ENCODE measurements at regions not wholly inside any gene's neighbourhood (a gene's known extent, or its start where the extent isn't known, plus 50 kb on each side); places are given as distances from the start of the nearest gene placed in this dataset.
"Not testable (repeated sequence)": the region's sequence is repeated elsewhere in the genome, so short reads cannot be mapped to it uniquely, and the experiment has no call there.

DNA sequence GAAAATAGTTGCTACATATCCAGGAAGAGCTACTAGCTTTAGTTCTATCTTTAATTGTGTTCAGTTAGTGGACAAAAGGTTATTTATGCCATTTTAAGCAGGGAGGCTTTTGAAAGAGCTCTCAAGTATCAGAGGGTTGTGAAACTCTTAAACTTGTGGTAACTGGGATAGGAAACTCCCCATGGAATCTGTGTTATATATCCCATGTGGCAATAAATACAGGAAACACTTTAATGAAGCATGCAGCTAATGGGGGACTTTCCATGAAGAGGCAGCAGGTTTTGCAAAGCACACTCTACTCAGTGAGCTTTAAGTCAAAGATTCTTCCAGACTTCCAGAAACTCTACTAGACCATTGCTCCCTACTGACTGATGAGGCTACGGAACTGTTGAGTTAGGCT lies 805.0 kb upstream of the C9orf72 start:
- no peak for DNase-seq

DNA sequence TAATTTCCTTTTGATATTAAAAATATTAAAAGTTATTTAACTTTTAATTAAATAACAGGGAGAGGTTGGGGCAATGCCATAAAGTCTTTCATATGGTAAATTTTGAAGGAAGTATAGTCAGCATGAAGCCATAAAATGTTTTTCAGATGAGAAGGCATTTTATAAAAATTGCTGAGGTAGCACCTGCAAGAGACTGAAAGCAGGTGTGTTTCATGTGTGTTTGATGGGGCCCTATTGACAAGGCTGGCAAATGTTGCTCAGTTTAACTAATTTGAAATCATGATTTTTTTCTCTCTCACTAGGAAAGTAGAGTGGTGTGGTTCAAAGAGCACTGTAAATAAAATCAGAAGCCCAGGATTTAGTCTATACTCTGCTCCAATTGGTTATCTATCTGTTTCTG lies 805.8 kb upstream of the C9orf72 start:
- DNase-seq, result no peak

DNA sequence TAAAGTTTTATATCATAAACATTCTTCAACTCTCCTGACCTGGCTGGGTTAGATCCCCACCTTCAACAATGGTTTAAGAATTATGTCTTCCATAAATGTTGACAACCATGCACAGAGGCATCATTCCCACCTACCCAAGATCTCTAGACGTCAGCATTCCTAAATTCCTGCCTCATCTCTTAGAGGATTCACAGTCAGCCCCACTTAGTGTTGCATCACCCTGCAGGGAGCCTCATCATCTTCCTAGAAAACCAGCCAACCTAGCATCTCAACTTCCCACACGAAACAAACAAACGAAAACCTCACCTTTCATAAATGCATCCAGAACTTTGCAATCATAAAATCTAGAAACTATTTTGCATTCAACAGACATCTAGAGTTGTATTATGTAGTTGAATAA lies 816.1 kb upstream of the C9orf72 start:
- DNase-seq, result no peak

DNA sequence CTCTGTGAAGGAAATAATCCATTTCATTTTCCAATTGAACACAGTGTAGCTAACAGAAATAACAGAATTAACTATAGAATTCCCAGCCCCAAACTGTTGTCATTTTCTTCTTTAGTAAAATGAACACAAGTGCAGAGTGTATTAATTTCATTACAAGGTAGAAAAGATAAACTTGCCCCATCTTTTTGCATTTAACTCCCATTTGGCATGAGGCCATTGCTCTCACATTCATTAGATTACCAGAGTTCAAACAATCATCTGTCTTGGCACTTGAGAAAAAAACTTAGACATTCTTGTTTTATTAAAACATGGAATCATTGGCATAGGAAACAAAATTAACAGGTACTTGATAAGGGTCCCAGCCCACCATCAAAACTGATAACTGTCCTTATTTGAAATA lies 821.5 kb upstream of the C9orf72 start:
- no peak for DNase-seq

DNA sequence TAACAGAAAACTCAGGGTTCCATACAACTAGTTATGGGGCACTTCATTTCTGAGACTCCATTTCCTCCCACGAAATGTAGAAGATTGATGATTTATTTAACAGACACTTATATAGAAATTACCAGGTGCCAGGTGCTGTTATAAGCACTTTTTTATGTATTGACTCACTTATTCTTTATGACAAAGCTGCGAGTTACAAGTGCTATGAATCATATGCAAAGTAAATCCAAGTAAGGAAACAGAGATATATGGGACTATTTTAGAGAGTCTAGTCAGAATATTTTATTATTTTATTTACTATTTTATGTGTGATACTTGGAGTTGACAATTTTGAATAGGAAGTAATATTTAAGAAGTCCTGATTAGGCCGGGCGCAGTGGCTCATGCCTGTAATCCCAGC lies 822.8 kb upstream of the C9orf72 start:
- DNase-seq, result no peak

GRCh38 chr9:28407351-28407750 lies 834.1 kb upstream of the C9orf72 start:
- DNase-seq, result no peak

GRCh38 chr9:28409919-28410318 lies 836.6 kb upstream of the C9orf72 start:
- DNase-seq, result no peak

- no peak for DNase-seq
These were observed 837.1 kb upstream of the C9orf72 start for GRCh38 chr9:28410411-28410810.

DNA sequence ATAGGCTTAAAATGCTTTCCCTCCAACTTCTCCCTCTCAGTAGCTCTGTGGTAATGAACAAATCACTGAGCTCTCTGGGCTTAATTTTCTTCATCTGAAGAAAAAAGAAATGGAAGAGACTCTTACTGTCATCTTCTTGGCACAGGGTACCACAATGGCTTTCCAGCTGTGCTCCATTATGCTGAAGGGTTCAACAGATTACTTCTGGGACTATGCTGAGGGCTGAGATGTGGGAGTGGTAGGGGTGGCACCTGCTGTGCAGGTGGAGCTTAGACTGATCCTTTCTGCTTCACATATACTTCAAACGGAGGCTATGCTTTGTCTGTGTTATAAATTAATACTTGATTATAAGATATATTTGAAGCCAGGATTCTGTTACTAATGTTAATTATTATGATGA lies 840.2 kb upstream of the C9orf72 start:
- DNase-seq, result no peak

GRCh38 chr9:28423255-28423654 lies 850.0 kb upstream of the C9orf72 start:
- DNase-seq, result no peak

DNA sequence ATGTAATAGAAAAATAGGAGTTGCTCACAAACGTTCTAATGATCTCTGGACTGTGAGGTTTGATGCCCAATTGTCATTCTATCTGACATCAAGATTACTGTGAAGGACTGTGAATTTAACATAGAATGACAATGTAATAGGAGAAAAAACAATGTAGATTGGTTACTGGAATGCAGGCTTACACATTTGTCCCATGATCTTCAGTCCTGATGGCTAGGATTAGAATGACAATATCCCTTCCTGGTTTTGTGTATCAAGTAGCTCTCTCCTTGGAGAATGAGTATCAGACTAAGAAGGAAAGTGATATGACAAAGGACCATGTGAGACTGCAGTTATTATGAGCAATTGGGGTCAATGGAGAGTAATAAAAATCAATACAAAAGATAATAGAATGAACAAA lies 862.2 kb upstream of the C9orf72 start:
- DNase-seq, result no peak

DNA sequence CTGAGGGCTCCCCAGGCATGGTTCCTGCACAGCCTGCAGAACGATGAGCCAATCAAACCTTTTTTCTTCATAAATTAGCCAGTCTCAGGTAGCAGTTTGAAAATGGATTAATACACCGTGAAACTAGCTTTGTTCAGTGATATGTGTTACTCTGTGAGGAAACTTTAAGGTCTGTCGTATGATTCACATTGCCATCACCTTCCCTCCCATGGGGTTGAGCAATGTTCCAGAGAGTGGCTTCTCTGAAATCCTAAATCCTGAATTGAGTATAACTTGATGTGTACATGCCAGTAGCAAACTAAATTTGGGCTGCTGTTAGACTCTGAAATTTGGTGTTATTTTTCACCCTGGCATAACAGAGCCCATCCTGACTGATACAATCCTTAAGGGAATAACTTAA lies 866.4 kb upstream of the C9orf72 start:
- no peak for DNase-seq

DNA sequence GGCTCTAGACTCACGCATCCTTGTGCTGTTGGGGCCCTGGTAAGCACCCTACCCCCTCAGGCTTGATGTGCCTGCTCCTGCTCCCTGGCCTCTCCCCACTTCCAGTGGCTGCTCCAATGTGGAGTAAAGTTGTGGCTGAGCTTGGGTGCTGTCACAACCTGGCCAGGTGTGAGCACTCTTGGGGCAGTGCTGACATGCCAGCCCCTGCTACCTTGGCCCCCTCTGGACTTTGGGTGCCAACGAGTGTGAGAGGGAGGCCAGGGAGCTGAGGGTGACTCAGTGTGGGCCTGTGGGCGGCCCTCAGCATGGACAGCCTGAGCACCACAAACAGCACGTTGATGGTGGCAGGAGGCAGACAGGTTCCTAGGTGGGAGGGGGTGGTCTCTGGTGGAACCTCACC lies 870.2 kb upstream of the C9orf72 start:
- no peak for DNase-seq

DNA sequence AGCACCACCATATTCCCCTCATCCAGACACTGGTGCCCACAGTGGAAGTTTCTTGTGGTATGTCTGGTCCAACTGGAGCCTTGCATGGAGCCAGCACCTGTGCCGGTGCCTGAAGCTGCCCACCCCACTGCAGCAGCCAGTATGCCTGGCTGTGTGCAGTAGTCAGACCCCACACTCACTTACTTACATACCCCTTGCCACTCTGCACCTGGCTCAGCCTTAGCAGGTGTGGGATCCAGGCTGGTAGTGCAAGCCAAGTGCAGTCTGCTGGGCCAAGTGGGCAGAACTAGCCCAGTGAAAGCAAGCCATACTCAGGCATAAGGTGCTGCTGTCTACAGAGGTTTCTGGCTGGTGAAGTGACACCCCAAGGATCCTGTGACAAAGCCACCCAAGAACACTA lies 871.4 kb upstream of the C9orf72 start:
- DNase-seq, result no peak

- no peak for DNase-seq
These were observed 871.9 kb upstream of the C9orf72 start for GRCh38 chr9:28445211-28445610.

GRCh38 chr9:28453918-28454317 lies 880.6 kb upstream of the C9orf72 start:
- no peak for DNase-seq

GRCh38 chr9:28456861-28457260 lies 883.6 kb upstream of the C9orf72 start:
- no peak for DNase-seq

DNA sequence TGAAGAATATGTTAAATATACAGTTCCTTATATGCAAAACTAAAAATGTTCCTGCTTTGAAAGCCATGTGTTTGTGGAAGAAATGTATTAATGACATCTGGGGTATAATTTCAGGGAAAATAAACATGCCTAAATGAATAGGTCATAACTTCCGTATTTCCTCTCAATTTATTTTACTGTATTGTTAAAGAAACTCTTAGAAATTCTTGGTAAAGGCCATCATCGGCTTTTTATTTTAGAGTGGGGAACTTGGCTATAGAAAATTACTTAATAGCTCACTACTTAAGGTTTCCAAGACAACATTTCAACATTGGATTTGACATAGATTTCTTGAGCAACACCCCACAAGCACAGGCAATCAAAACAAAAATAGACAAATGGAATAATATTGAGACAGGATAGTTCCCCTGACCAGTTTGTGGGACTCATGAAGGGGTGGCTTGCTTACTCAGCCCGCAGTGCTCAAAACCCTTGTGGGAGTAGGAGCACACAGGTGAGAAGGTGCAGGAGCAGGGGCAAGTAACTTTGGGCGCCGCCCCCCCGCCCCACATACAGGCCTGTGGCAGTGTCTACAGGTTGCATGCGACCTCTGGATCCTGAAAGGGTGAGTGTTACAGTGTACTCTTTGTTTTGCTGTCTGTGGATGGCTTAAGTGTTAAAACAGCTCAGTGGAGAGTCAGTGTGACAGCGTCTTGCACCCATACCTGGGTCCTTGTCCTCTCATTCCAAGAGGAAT lies 891.4 kb upstream of the C9orf72 start:
- DNase-seq, result no peak

DNA sequence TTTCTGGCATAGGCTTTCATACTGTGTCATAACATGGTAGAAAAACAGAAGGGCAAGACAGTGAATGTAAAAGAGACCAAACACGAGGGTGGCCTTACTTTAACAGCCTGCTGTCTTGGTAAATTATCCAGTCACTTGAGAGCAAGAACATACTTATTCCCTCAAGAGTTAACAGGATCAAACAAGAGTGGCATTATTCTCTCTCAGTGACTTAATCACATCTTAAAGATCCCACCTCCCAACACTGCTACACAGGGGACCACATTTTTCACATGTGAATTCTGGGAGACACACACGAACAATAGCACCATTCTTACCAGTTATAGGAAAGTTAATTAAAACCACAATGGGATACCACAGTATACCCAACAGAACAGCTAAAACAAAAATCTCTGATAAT lies 898.0 kb upstream of the C9orf72 start:
- DNase-seq, result no peak

GRCh38 chr9:28487561-28487960 lies 914.3 kb upstream of the C9orf72 start:
- no peak for DNase-seq

DNA sequence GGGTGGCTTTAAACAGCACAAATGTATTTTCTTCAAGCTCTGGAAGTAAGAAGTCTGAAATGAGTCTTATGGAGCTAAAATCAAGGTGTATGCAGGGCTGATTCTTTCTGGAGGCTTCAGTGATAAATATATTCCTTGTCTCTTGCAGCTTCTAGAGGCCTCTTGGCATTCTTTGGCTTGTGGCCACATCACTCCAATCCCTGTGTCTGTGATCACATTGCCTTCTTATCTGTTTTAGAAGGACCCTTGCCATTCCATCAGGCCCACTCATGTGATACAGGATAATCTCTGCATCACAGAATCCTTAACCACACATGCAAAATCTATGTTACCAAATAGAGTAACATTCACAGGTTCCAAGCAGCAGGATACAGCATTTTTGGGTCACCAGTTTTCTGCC lies 917.8 kb upstream of the C9orf72 start:
- no peak for DNase-seq

DNA sequence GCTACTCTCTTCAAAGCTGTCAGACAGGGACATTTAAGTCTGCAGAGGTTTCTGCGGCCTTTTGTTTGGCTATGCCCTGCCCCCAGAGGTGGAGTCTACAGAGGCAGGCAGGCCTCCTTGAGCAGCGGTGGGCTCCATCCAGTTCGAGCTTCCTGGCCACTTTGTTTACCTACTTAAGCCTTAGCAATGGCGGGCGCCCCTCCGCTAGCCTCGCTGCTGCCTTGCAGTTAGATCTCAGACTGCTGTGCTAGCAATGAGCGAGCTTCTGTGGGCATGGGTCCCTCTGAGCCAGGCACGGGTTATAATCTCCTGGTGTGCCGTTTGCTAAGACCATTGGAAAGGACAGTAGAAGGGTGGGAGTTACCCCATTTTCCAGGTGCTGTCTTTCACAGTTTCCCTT lies 924.9 kb upstream of the C9orf72 start:
- not testable (repeated sequence) for DNase-seq

DNA sequence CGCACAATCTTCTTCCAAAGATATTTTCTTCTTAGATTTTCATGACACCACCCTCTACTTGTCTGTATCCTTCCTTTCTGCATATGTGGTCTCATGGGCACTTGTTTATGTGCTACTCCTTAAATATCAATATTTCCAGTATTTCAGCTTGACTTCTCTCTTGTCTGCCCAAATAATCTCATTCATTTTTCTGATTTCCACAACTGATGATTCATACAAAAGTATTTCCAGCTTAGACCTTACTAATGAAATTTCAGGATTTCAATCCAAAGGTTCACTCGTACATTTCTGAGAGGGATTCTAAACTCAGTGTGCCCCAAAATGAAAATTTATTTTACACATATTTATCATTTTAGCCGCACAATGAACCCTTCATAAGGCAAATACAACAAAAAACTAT lies 928.9 kb upstream of the C9orf72 start:
- DNase-seq, result no peak

DNA sequence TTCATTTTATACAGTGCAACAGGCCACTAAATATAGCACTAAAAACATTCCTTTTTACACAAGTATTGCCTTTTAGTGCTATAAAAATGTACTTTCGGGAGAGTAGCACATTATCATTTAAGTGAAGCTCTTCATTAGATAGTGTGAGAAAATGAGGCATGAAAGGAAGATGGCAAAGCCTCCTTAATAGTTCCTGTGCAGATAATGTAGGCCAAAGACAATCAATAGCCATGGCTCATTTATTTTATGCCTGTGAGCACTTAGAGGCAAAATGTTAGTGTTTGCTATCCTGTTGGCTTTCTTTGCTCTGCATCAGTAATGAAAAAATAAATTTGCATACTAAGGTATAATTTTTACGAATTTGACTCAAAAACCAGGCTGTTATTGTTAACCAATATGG lies 929.5 kb upstream of the C9orf72 start:
- no peak for DNase-seq

DNA sequence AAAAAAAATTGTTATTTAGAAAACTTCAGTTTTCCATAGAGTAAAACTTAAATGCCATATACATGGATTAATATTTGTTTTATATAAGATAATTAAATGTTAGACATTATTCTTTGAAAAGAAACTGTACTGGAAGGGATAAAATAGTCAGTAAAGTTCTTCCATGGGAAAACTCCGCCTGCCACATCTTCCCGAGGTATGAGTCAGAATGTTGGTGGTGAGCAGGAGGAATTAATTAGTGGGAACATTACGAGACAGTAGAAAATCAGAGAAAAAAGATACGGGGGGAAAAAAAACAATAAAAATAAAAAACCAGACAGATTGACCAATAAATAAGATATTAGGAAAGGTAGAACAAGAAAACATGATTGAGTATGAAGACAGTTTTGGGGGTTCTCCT lies 930.3 kb upstream of the C9orf72 start:
- no peak for DNase-seq

DNA sequence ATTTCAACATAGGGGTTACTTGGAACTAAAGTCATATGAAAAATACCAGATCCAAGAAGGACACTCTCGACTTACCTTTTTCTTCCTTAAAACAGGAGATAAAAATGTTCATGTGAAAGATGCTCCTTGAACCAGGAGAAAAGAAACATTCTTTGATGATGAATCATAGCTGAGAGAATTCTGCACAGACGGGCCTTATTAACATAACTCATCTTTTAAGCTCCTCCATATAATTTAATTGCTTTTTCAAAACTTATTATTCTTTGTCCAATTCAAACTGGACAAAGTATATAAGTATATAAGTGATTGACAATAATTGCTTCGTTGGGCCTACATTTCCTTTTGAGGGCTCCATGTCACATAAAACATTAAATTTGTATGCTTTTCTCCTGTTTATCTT lies 945.2 kb upstream of the C9orf72 start:
- no peak for DNase-seq

Measured in CD4-positive, alpha-beta T cell treated with Interleukin-15 for 1 hour (primary cell).